Cardiac muscle cell (in vitro differentiated cells and primary cell): ENCODE measurements at regions not wholly inside any gene's neighbourhood (a gene's known extent, or its start where the extent isn't known, plus 50 kb on each side); places are given as distances from the start of the nearest gene placed in this dataset.
"Not testable (repeated sequence)": the region's sequence is repeated elsewhere in the genome, so short reads cannot be mapped to it uniquely, and the experiment has no call there.

Source experiments
- DNase-seq, 2 donors: peaks; one replicate each; pipeline versions ENCODE4 v3.0.0 to v3.0.0-alpha.2; 2010 to 2017; ENCODE audit warnings: low read depth in 1 of 2, low spot score in 1 of 2
- H3K27ac ChIP-seq: fragments of 200-600 bp; sonication (generic); 2 replicates; pipeline ENCODE4 v1.5.1; 2016
- H3K27me3 ChIP-seq: fragments of 200-600 bp; sonication (generic); 2 replicates; pipeline ENCODE4 v1.6.0; 2016; ENCODE audit warnings: control low read depth
- H3K36me3 ChIP-seq: fragments of 200-600 bp; sonication (generic); 2 replicates; pipeline ENCODE4 v1.5.1; 2016; ENCODE audit warnings: control low read depth
- H3K4me1 ChIP-seq: fragments of 200-600 bp; sonication (generic); 2 replicates; pipeline ENCODE4 v1.8.1; 2017; ENCODE audit warnings: low read depth, mild to moderate bottlenecking, mixed run types
- H3K4me3 ChIP-seq: fragments of 200-600 bp; sonication (generic); 2 replicates; pipeline ENCODE4 v1.5.1; 2016; ENCODE audit warnings: mild to moderate bottlenecking
- H3K9me3 ChIP-seq: fragments of 200-600 bp; sonication (generic); 2 replicates; pipeline ENCODE4 v1.5.1; 2017; ENCODE audit warnings: low read depth, mild to moderate bottlenecking, control low read depth
- CTCF ChIP-seq: IDR thresholded peaks from 2 replicates; pipeline ENCODE4 v1.5.1; 2012; ENCODE audit warnings: low read depth, mild to moderate bottlenecking, low read length

GRCh38 chr14:104405360-104406226 is 174.0 kb upstream of the C14orf180 start:
- Histone ChIP-seq H3K4me3 (no peak overlapping the region), H3K4me1 (no peaks in the 10 kb centered on the region), H3K36me3 (no peaks in the 10 kb centered on the region), H3K9me3 (no peaks in the 10 kb centered on the region), H3K27ac (no peak overlapping the region), H3K27me3 (no peaks in the 10 kb centered on the region)
- DNase-seq = no peak
- TF ChIP-seq CTCF = no peak

- H3K27me3 ChIP-seq = no peaks in the 10 kb centered on the region
- H3K27ac ChIP-seq = no peak overlapping the region
- no peak overlapping the region for H3K4me3 ChIP-seq
- H3K4me1 ChIP-seq = no peaks in the 10 kb centered on the region
- DNase-seq = no peak
- no peaks in the 10 kb centered on the region for H3K36me3 ChIP-seq
- H3K9me3 ChIP-seq = no peaks in the 10 kb centered on the region
- no peak for TF ChIP-seq CTCF
Measured at GRCh38 chr14:104406831-104407230, 172.7 kb upstream of the C14orf180 start.

- DNase-seq = no peak
- Histone ChIP-seq H3K27ac (no peak overlapping the region), H3K27me3 (peaks cover 7% of the 10 kb centered on the region), H3K4me1 (no peaks in the 10 kb centered on the region), H3K4me3 (no peak overlapping the region), H3K36me3 (no peaks in the 10 kb centered on the region), H3K9me3 (no peaks in the 10 kb centered on the region)
- TF ChIP-seq CTCF = no peak
Measured at GRCh38 chr14:104416383-104416782, 163.2 kb upstream of the C14orf180 start.

- no peak overlapping the region for H3K27ac ChIP-seq
- no peak for DNase-seq
- H3K27me3 ChIP-seq = peaks cover 7% of the 10 kb centered on the region
- H3K4me3 ChIP-seq = no peak overlapping the region
- no peaks in the 10 kb centered on the region for H3K9me3 ChIP-seq
- peaks cover 6% of the 10 kb centered on the region for H3K4me1 ChIP-seq
- H3K36me3 ChIP-seq = no peaks in the 10 kb centered on the region
- TF ChIP-seq CTCF = no peak
Measured at GRCh38 chr14:104419865-104420505, 159.6 kb upstream of the C14orf180 start.

- H3K4me3 ChIP-seq, H3K27me3 ChIP-seq, H3K27ac ChIP-seq, DNase-seq, H3K4me1 ChIP-seq, H3K36me3 ChIP-seq, H3K9me3 ChIP-seq: not testable (repeated sequence)
Measured at GRCh38 chr14:104420523-104420922, 159.0 kb upstream of the C14orf180 start.

GRCh38 chr14:104420990-104421389 is 158.6 kb upstream of the C14orf180 start:
- Histone ChIP-seq H3K4me1 (peaks cover 6% of the 10 kb centered on the region), H3K36me3 (no peaks in the 10 kb centered on the region), H3K4me3 (no peak overlapping the region), H3K9me3 (no peaks in the 10 kb centered on the region), H3K27me3 (peaks cover 3% of the 10 kb centered on the region), H3K27ac (no peak overlapping the region)
- no peak for TF ChIP-seq CTCF
- DNase-seq = no peak
